ENCODE measurements at regions not wholly inside any gene's neighbourhood (a gene's known extent, or its start where the extent isn't known, plus 50 kb on each side); places are given as distances from the start of the nearest gene placed in this dataset.
"Not testable (repeated sequence)": the region's sequence is repeated elsewhere in the genome, so short reads cannot be mapped to it uniquely, and the experiment has no call there.

GRCh38 chr16:65704866-65705265, 583.0 kb upstream of the CDH11 start:
- DNase-seq, result peak; percentile 1

- DNase-seq, result no peak
Observed at GRCh38 chr16:65702707-65703402, 581.0 kb upstream of the CDH11 start.

- no peak for DNase-seq
Observed at GRCh38 chr16:65700596-65700995, 578.7 kb upstream of the CDH11 start.

- no peak for DNase-seq
Observed at GRCh38 chr16:65698791-65699321, 577.0 kb upstream of the CDH11 start.

GRCh38 chr16:65697521-65697920, 575.7 kb upstream of the CDH11 start:
- DNase-seq, result no peak

GRCh38 chr16:65697065-65697464, 575.2 kb upstream of the CDH11 start:
- DNase-seq, result no peak

- DNase-seq, result not testable (repeated sequence)
Observed at GRCh38 chr16:65691846-65692245, 570.0 kb upstream of the CDH11 start.

- no peak for DNase-seq
Observed at GRCh38 chr16:65689726-65690125, 567.9 kb upstream of the CDH11 start.

GRCh38 chr16:65688301-65688700, 566.4 kb upstream of the CDH11 start:
- no peak for DNase-seq

GRCh38 chr16:65684230-65684629, 562.4 kb upstream of the CDH11 start:
- DNase-seq, result no peak

GRCh38 chr16:65681406-65681805, 559.5 kb upstream of the CDH11 start:
- DNase-seq, result no peak

GRCh38 chr16:65679785-65680184, 557.9 kb upstream of the CDH11 start:
- no peak for DNase-seq

GRCh38 chr16:65675161-65675560, 553.3 kb upstream of the CDH11 start:
- DNase-seq, result no peak

GRCh38 chr16:65672960-65673359, 551.1 kb upstream of the CDH11 start:
- no peak for DNase-seq

GRCh38 chr16:65671071-65671470, 549.2 kb upstream of the CDH11 start:
- no peak for DNase-seq

- DNase-seq, result no peak
Observed at GRCh38 chr16:65668064-65668595, 546.3 kb upstream of the CDH11 start.

GRCh38 chr16:65667011-65667578, 545.2 kb upstream of the CDH11 start:
- DNase-seq, result peak; percentile 1

- no peak for DNase-seq
Observed at GRCh38 chr16:65666132-65666941, 544.5 kb upstream of the CDH11 start.

GRCh38 chr16:65665586-65665985, 543.7 kb upstream of the CDH11 start:
- no peak for DNase-seq

- DNase-seq, result no peak
Observed at GRCh38 chr16:65663774-65664173, 541.9 kb upstream of the CDH11 start.

- no peak for DNase-seq
Observed at GRCh38 chr16:65662256-65662655, 540.4 kb upstream of the CDH11 start.

GRCh38 chr16:65661558-65661957, 539.7 kb upstream of the CDH11 start:
- DNase-seq, result no peak

- no peak for DNase-seq
Observed at GRCh38 chr16:65660390-65660789, 538.5 kb upstream of the CDH11 start.

- DNase-seq, result no peak
Observed at GRCh38 chr16:65659758-65660157, 537.9 kb upstream of the CDH11 start.

Data from NCI-H1092 treated with DMSO at 0.1 percent for 48 hours (cell line).